Ramos (cell line): ENCODE measurements at regions not wholly inside any gene's neighbourhood (a gene's known extent, or its start where the extent isn't known, plus 50 kb on each side); places are given as distances from the start of the nearest gene placed in this dataset.
"Not testable (repeated sequence)": the region's sequence is repeated elsewhere in the genome, so short reads cannot be mapped to it uniquely, and the experiment has no call there.

Source experiments
- in situ Hi-C: fragments of 300-500 bp; cut with MboI; formaldehyde crosslinking; loops from one replicate; pipeline ENCODE4 v1.14.3; 2022; ENCODE audit warnings: low sequenced_read_pairs; ENCODE audit not compliant: unreplicated experiment

DNA sequence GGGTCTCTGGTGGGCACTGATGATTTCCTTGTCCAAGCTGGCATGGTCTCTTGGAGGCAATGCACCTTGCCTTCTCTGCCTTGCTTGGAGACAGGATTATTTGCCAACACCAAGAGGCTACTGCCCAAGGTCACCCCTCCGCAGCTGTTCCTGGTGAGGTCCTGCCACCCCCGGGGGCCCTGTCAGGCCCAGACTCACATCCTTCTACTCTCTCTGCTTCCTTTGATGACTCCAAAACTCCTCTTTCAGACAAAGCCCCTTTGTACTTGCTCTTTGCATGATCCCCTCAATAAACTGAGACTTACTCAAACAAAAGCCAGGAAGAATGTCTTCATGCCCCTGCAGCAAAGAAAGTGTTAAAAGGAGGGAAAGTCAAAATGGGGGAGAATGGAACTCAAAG is 137.7 kb downstream of the MEX3B start:
- in situ Hi-C loops: no loop called here

DNA sequence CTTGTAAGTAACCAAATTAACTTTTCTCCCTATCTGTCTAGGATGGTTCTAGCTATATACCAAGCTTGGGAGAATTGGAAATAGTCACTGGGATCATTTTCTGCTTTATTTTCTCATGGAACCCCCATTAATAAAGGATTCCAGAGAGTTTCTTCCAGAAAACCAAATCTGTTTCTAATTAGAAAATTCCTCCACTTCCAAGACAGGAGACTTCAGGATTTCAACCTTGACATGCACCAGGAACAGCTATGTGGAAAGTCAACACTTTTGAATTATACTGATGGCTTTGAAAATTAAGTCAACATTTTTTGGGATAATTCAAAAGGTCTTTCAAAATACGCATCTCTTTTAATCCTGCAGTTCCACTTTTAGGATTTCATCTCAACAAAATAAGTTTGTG is 138.3 kb downstream of the MEX3B start:
- in situ Hi-C loops: no loop called here

DNA sequence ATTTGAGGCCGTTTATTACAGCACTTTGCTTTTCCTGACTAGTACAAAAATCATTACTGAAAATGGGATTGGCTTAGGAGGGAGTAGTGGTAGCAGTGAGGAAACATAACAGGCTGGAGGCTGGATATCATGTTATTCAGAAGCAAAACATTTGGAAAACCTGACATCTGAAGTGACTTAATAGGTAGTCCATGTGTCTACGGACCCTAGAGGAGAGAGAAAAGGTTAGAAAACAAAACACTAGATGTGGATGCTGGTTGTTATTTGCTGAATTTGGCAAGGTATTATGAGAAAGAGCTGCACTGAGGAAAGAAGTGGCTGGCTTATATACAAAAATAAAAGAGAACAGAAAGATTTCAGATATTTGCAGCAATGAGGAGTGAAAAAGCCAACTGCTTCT is 139.9 kb downstream of the MEX3B start:
- in situ Hi-C loops: no loop called here

DNA sequence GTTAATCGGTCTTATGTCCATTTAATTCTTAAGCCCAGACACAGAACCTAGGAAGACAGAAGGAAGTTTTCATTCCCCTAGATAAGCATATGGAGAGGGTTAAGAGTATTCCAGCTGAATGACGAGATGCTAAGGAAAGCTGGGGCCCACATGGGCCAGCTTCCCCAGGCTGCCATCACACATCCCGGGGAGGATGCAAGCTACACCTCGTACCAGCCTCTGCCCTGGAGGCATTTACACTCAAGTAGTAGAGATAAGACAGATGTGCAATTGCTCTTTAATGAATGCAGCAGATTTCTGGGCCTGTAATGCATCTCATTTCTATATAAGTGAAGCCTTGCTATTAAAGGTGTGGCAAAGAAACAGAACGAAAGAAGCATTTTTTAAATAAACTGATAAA is 144.5 kb downstream of the MEX3B start:
- in situ Hi-C loops: no loop called here

DNA sequence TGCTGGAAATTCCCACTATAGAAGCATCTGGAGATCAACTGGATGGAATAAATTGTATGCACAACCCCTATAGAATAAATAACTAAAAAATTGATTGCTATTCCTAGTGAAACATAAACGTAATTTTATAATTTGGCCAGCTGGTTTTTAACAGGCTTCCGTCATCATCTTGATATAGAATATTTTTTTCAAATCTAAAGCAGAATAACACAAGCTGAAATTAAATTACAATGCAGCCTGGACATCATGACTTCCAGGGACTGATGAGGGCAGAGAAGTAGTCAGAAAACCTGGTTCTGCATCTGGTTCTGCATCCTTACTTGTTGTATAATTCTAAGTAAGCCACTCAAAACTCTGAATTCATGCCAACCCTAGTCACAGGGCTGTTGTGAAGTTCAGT is 146.1 kb downstream of the MEX3B start:
- in situ Hi-C loops: no loop called here

DNA sequence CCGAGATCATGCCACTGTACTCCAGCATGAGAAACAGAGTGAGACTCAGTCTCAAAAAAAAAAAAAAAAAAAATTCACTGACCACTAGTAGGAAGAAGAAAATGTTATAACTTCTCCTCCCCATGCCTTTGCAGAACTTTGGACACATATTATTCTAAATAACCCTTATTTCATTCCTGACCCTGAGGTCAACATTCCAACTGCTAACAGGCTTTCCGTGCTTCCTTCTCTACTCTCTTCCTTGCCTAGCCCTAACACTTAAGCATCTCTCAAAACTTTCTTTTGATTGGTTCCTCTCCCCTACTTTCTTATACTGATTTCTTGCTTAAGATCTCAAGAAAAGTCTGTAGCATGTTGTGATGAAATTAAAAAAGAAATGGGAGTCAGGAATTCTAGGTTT is 146.8 kb downstream of the MEX3B start:
- in situ Hi-C loops: no loop called here

GRCh38 chr15:81897057-81897677 is 148.7 kb downstream of the MEX3B start:
- in situ Hi-C loops: no loop called here

GRCh38 chr15:81896356-81896755 is 149.5 kb downstream of the MEX3B start:
- in situ Hi-C loops: no loop called here

DNA sequence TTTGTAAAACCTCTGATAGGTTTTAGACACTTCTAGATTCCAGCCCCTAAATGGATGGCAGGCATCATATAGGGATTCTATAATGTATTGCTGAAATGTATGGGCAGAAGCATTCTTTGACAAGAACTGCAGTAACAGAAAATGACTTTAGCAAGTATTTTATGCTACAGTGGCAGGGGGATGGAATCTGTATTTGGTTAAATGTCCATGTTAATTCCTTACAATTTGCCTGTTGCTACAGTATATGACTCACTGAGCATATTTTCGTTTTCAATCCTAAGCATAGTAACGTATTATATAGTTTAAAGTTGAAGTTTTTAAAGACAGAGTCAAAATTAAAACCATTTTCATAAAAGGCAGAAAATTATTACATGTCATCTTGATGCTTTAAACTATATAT is 150.1 kb downstream of the MEX3B start:
- in situ Hi-C loops: no loop called here

DNA sequence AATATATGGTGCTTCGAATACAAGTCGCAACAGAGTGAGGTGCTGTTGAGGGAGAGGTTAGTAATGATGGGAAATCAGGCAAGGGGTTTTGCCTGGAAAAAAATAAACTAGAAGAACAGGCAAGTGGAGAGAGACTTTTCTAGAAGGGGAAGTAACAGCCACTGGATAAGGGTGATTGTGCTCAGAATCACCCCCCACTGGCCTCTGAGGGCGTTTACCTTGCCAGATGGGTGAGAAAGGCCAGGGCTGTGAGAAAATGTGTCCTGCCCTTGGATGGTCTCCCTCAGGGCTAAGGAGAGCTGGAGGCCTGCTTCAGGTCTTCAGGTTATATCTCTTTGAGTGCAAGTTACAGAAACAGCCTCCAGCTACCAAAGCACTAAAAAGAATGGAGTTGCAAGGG is 151.8 kb downstream of the MEX3B start:
- in situ Hi-C loops: no loop called here

GRCh38 chr15:81893182-81893835 is 152.5 kb downstream of the MEX3B start:
- in situ Hi-C loops: no loop called here

- in situ Hi-C loops: no loop called here
Observed at GRCh38 chr15:81890496-81890895, 155.3 kb downstream of the MEX3B start.

DNA sequence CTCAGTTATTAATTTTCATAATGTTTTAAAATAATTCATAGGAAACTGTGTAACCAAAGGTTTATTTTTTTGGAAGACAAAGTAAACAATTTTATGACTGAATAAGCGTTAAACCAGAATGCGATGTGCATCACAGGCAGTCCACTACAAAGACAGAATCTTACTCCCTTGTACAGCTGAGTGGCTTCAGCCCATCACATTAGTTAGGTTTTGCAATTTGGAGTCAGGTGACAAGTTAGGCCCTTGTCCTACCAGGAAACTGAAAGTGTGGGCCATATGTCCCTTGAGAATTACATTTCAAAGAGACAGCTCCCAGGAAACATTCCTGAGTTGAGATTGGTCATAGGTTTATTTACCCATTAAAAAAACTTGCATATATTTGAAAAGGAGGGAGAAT is 156.3 kb downstream of the MEX3B start:
- in situ Hi-C loops: no loop called here

DNA sequence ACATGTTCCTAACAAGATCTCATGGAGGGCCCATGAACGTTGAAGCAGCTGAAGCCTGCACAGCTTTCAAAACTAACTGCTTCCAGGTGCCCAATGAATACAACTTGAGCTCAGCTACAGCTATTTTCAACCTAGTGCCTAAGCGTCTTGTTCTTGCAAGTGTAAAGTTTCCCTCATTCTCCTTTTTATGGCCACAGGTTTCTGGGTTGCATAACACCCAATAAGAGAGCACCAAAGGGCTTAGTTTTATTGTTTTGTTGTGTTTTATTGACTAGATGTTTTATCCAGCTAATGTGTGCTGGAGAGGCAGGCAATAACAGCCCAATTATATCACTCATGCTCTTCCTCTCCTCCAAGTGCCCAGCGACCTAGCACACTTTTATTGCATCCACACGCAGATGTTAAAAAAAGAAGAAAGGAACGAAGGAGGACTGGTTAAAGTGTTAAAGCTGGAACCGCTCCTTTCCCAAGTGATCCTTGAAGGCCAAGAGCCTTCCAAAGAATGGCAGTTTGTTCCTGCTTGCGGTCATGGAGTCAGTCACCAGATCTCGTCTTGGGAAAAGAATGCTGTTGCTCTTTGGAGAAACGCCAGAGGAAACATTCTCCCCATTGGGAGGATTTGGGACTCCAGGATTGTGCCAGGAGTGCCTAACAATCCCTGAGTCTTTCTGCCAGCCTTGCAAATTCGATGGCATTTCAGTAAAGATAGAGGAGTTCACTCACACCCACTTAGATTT is 156.9 kb downstream of the MEX3B start:
- in situ Hi-C loops: no loop called here

- in situ Hi-C loops: no loop called here
Observed at GRCh38 chr15:81887912-81888311, 157.9 kb downstream of the MEX3B start.

DNA sequence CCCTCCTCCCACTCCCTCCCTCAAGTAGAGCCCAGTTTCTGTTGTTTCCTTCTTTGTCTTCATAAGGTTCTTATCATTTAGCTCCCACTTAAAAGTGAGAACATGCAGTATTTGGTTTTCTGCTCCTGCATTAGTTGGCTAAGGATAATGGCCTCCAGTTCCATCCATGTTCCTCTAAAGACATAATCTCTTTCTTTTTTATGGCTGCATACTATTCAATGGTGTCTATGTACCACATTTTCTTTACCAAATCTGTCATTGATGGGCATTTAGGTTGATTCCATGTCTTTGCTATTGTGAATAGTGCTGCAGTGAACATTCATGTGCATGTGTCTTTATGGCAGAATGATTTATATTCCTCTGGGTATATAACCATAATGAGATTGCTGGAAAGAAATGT is 158.6 kb downstream of the MEX3B start:
- in situ Hi-C loops: not testable (repeated sequence)

- in situ Hi-C loops: no loop called here
Observed at GRCh38 chr15:81886591-81886990, 159.2 kb downstream of the MEX3B start.

- in situ Hi-C loops: no loop called here
Observed at GRCh38 chr15:81886080-81886479, 159.7 kb downstream of the MEX3B start.

- in situ Hi-C loops: no loop called here
Observed at GRCh38 chr15:81885135-81885534, 160.7 kb downstream of the MEX3B start.

GRCh38 chr15:81882504-81882903 is 163.3 kb downstream of the MEX3B start:
- in situ Hi-C loops: no loop called here

- in situ Hi-C loops: no loop called here
Observed at GRCh38 chr15:81880833-81881232, 165.0 kb downstream of the MEX3B start.

DNA sequence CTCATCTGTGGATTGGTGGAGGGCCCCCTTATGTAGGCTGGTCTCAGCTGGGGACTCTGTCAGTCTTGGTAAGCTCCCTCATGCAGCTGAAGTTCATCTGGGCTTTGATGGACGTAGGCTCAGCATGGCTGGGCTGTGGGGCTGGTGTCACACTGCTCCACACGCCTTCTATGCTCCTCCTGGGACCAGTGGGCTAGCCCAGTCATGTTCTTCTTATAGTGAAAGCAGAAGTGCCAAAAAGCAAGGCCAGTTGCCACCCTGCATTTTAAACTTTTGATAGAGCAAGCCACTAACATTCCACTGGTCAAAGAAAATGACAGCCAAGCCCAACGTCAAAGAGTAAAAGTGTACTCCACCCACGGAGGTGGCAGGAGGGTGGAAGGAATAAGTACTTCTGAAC is 165.5 kb downstream of the MEX3B start:
- in situ Hi-C loops: no loop called here
